Cardiac fibroblast (primary cell): ENCODE measurements at regions not wholly inside any gene's neighbourhood (a gene's known extent, or its start where the extent isn't known, plus 50 kb on each side); places are given as distances from the start of the nearest gene placed in this dataset.

Source experiments
- DNase-seq, 2 donors: peaks; one replicate each; pipeline versions ENCODE4 v3.0.0 to v3.0.0-alpha.2; 2010; ENCODE audit warnings: low read depth in 2 of 2
- H3K4me3 ChIP-seq, 2 donors: replicated peaks in 1 of 2; 1 replicate in 1 of 2; 2 replicates in 1 of 2; pipeline ENCODE4 v1.5.1; 2011; ENCODE audit warnings: low read depth in 2 of 2, low read length in 2 of 2, mild to moderate bottlenecking in 2 of 2, moderate library complexity in 1 of 2
- CTCF ChIP-seq: IDR thresholded peaks from one replicate; pipeline ENCODE4 v1.5.1; 2011; ENCODE audit warnings: low read depth, mild to moderate bottlenecking, low read length, inconsistent platforms

- TF ChIP-seq CTCF = no peak
- DNase-seq = no peak
- no peak overlapping the region for H3K4me3 ChIP-seq
These were observed 408.3 kb downstream of the MCTP2 start for GRCh38 chr15:94639701-94640100.

GRCh38 chr15:94644433-94644832 lies 413.1 kb downstream of the MCTP2 start:
- DNase-seq = no peak
- no peak overlapping the region for H3K4me3 ChIP-seq
- TF ChIP-seq CTCF = no peak

GRCh38 chr15:94653071-94653470 lies 421.7 kb downstream of the MCTP2 start:
- TF ChIP-seq CTCF = no peak
- no peak overlapping the region for H3K4me3 ChIP-seq
- no peak for DNase-seq

GRCh38 chr15:94655249-94655880 lies 424.0 kb downstream of the MCTP2 start:
- no peak for DNase-seq
- no peak for TF ChIP-seq CTCF
- no peak overlapping the region for H3K4me3 ChIP-seq

GRCh38 chr15:94665676-94666441 lies 434.5 kb downstream of the MCTP2 start:
- DNase-seq = no peak
- H3K4me3 ChIP-seq = no peak overlapping the region
- TF ChIP-seq CTCF = no peak

GRCh38 chr15:94666553-94666952 lies 435.2 kb downstream of the MCTP2 start:
- TF ChIP-seq CTCF = no peak
- no peak for DNase-seq
- no peak overlapping the region for H3K4me3 ChIP-seq

GRCh38 chr15:94667109-94667508 lies 435.7 kb downstream of the MCTP2 start:
- no peak overlapping the region for H3K4me3 ChIP-seq
- TF ChIP-seq CTCF = no peak
- no peak for DNase-seq
